Cardiac muscle cell (in vitro differentiated cells and primary cell): ENCODE measurements at regions not wholly inside any gene's neighbourhood (a gene's known extent, or its start where the extent isn't known, plus 50 kb on each side); places are given as distances from the start of the nearest gene placed in this dataset.

ENCODE experiments used
- DNase-seq, 2 donors: peaks; one replicate each; pipeline versions ENCODE4 v3.0.0 to v3.0.0-alpha.2; 2010 to 2017; ENCODE audit warnings: low read depth in 1 of 2, low spot score in 1 of 2
- H3K27ac ChIP-seq: fragments of 200-600 bp; sonication (generic); 2 replicates; pipeline ENCODE4 v1.5.1; 2016
- H3K27me3 ChIP-seq: fragments of 200-600 bp; sonication (generic); 2 replicates; pipeline ENCODE4 v1.6.0; 2016; ENCODE audit warnings: control low read depth
- H3K36me3 ChIP-seq: fragments of 200-600 bp; sonication (generic); 2 replicates; pipeline ENCODE4 v1.5.1; 2016; ENCODE audit warnings: control low read depth
- H3K4me1 ChIP-seq: fragments of 200-600 bp; sonication (generic); 2 replicates; pipeline ENCODE4 v1.8.1; 2017; ENCODE audit warnings: low read depth, mild to moderate bottlenecking, mixed run types
- H3K4me3 ChIP-seq: fragments of 200-600 bp; sonication (generic); 2 replicates; pipeline ENCODE4 v1.5.1; 2016; ENCODE audit warnings: mild to moderate bottlenecking
- H3K9me3 ChIP-seq: fragments of 200-600 bp; sonication (generic); 2 replicates; pipeline ENCODE4 v1.5.1; 2017; ENCODE audit warnings: low read depth, mild to moderate bottlenecking, control low read depth
- TF ChIP-seq, protein P1 (sequence below): IDR thresholded peaks from 2 replicates; pipeline ENCODE4 v1.5.1; 2012; ENCODE audit warnings: low read depth, mild to moderate bottlenecking, low read length

DNA sequence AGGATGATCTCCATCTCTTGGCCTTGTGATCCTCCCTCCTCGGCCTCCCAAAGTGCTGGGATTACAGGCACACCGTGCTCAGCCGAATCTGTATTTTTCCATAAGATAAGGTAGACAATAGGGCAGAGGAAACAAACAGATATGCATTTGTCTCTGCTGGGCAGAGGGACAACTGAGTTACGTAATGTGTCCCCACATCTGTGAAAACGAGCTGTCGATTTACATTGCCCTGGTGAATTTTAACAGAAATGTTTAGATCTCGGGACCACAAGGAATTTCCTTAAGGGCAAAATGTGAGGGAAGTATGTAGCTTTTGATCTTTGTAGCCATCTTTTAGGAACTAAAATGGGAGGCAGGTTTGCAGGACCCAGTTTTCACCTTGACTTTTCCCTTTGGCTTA is 189.7 kb downstream of the TRIML1 start:
- no peaks in the 10 kb centered on the region for H3K9me3 ChIP-seq
- no peak overlapping the region for H3K27ac ChIP-seq
- DNase-seq = no peak
- no peaks in the 10 kb centered on the region for H3K27me3 ChIP-seq
- H3K36me3 ChIP-seq = no peaks in the 10 kb centered on the region
- TF ChIP-seq, protein P1, sequence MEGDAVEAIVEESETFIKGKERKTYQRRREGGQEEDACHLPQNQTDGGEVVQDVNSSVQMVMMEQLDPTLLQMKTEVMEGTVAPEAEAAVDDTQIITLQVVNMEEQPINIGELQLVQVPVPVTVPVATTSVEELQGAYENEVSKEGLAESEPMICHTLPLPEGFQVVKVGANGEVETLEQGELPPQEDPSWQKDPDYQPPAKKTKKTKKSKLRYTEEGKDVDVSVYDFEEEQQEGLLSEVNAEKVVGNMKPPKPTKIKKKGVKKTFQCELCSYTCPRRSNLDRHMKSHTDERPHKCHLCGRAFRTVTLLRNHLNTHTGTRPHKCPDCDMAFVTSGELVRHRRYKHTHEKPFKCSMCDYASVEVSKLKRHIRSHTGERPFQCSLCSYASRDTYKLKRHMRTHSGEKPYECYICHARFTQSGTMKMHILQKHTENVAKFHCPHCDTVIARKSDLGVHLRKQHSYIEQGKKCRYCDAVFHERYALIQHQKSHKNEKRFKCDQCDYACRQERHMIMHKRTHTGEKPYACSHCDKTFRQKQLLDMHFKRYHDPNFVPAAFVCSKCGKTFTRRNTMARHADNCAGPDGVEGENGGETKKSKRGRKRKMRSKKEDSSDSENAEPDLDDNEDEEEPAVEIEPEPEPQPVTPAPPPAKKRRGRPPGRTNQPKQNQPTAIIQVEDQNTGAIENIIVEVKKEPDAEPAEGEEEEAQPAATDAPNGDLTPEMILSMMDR = no peak
- H3K4me1 ChIP-seq = no peaks in the 10 kb centered on the region
- no peak overlapping the region for H3K4me3 ChIP-seq

DNA sequence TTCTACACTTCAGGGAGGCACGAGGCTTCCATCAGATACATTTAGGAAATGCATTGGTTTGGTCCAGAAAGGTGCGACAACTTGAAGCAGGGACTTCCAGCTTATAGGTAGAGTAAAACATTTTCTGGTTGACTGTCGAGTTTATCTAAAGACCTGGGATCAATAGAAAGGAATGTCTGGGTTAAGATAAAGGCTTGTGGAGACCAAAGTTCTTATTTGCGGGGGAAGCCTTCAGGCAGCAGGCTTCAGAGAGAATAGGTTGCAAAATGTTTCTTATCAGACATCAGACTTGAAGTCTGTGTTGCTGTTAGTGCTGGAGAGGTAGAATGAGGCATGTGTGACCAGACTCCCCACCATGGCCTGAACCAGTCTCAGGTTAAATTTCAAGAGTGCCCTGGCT is 190.3 kb downstream of the TRIML1 start:
- no peak overlapping the region for H3K4me3 ChIP-seq
- H3K4me1 ChIP-seq = no peaks in the 10 kb centered on the region
- no peak overlapping the region for H3K27ac ChIP-seq
- DNase-seq = no peak
- no peaks in the 10 kb centered on the region for H3K9me3 ChIP-seq
- H3K36me3 ChIP-seq = no peaks in the 10 kb centered on the region
- TF ChIP-seq, protein P1 = no peak
- H3K27me3 ChIP-seq = no peaks in the 10 kb centered on the region

DNA sequence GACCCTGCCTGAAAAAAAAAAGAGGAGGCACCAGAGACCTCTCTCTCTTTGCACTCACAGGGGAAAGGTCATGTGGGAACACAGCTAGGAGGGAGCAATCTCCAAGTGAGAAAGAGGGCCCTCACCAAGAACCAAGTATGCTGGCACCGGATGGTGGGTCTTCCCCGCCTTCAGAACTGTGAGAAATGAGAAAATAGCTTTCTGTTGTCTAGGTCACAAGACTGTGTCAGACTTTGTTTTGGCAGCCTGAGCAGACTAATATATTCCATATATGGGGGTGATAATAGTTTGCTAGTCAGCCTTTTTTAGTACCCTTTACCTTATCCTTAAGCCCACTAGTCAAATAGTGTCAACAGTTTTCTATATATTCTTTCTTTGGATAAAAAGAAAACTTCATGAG is 193.0 kb downstream of the TRIML1 start:
- DNase-seq = no peak
- TF ChIP-seq, protein P1 = no peak
- Histone ChIP-seq H3K27me3 (no peaks in the 10 kb centered on the region), H3K27ac (no peak overlapping the region), H3K4me3 (no peak overlapping the region), H3K36me3 (no peaks in the 10 kb centered on the region), H3K4me1 (no peaks in the 10 kb centered on the region), H3K9me3 (no peaks in the 10 kb centered on the region)

DNA sequence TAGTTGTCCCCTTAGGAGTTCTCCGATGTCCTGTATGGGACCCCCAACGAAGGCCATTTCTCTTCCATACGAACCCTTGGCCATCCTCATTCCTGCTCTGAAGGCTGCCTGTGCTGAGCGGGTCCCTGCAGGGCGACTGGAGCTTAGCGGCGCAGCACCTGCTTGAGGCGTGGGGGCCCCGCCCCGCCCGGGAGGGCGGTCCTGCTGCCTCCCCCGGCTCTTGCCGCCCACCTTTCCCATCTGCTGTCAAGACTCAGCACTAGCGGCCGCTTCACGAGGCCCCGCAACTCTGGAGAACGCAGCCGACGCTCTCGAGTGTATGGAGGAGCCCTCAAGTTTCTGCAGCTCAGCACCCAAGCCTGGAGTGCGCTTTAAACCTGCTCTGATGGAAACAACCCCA is 197.7 kb downstream of the TRIML1 start:
- no peak for DNase-seq
- Histone ChIP-seq H3K27ac (no peak overlapping the region), H3K9me3 (no peaks in the 10 kb centered on the region), H3K27me3 (no peaks in the 10 kb centered on the region), H3K36me3 (no peaks in the 10 kb centered on the region), H3K4me1 (no peaks in the 10 kb centered on the region), H3K4me3 (no peak overlapping the region)
- TF ChIP-seq, protein P1 = no peak

DNA sequence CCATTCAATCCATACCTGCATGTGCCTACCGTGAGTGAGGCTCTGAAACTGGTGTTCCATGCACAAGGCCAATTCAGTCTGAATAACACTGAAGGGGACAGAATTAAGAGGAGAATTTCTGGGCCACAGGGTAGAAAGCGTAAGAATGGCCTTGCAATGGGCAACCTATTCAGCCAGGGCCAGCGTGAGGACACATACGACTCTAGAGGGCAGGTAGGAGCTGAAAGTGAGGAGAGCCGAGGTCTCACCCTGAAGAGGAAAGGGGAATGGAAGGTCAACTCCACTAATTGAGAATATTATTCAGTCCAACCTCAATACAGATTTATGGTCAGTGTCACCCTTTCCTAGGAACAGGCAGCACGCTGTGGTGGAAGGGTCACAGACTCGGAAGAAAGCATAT is 202.2 kb downstream of the TRIML1 start:
- DNase-seq = no peak
- Histone ChIP-seq H3K27me3 (no peaks in the 10 kb centered on the region), H3K27ac (no peak overlapping the region), H3K36me3 (no peaks in the 10 kb centered on the region), H3K9me3 (no peaks in the 10 kb centered on the region), H3K4me3 (no peak overlapping the region), H3K4me1 (no peaks in the 10 kb centered on the region)
- TF ChIP-seq, protein P1 = no peak

DNA sequence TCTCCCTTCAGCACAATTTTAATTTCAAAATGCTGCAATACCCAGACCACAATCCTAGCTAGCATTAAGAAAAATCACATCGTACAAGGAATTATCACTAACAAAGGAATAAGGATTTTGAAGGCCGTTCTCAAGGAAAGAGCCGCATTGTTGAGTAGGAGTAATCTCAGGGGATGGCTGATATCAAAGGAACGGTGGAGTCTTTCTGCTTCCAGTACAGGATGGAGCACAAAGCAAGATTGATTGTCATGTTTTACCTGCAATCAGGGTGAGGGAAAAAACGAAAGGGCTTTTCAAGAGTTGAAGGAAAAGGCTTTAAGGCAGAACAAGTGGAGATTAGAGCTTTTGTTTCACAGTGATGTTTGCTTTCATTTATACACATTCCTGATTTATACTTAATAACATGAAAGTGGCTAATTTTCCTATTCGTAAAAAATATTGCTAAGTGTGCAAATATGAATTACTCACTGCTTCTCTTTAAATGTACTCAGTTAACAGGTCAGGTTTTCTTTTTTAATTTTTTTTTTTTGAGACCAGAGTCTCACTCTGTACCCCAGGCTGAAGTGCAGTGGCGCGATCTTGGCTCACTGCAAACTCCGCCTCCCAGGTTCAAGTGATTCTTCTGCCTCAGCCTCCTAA is 207.0 kb downstream of the TRIML1 start:
- H3K4me1 ChIP-seq = no peaks in the 10 kb centered on the region
- TF ChIP-seq, protein P1 = no peak

More for the DNA sequence above, 207.0 kb downstream of the TRIML1 start:
- Histone ChIP-seq H3K27ac (no peak overlapping the region), H3K4me3 (no peak overlapping the region), H3K9me3 (no peaks in the 10 kb centered on the region), H3K36me3 (no peaks in the 10 kb centered on the region), H3K27me3 (no peaks in the 10 kb centered on the region)
- peak in 1 of 2 donors; percentile 2 for DNase-seq
